Endothelial cell of umbilical vein (primary cell): ENCODE measurements at regions not wholly inside any gene's neighbourhood (a gene's known extent, or its start where the extent isn't known, plus 50 kb on each side); places are given as distances from the start of the nearest gene placed in this dataset.

Source experiments
- BruUV-seq: library from RNA; stranded (reverse); fragments of 400-500 nt; replicated peaks from 2 replicates; lab custom pipeline; 2021; lab: Mats Ljungman, UMichigan
- CTCF ChIA-PET: fragments of 300-600, 350-600 bp; sonication (Branson Sonifier 250); formaldehyde crosslinking; loops from one replicate; lab custom pipeline; 2021; ENCODE audit warnings: antibody characterized with exemption, inconsistent platforms; lab: Charles Lee
- POLR2A ChIA-PET: fragments of 300-600, 350-600 bp; sonication (Branson Sonifier 250); formaldehyde crosslinking; loops from one replicate; lab custom pipeline; 2021; ENCODE audit warnings: antibody characterized with exemption, inconsistent platforms; lab: Charles Lee
- DNase-seq: peaks from one replicate; pipeline ENCODE4 v3.0.0-alpha.2; 2011; ENCODE audit warnings: low read depth, low spot score
- FAIRE-seq: peaks from 2 replicates; lab custom pipeline; 2011; peaks lifted over from hg19 to GRCh38; lab: Jason Lieb, UNC
- H2AFZ ChIP-seq: 2 replicates; pipeline ENCODE4 v1.6.0; 2012; ENCODE audit warnings: low read depth, low read length, control low read depth, inconsistent platforms
- H3K27ac ChIP-seq: 2 replicates; pipeline ENCODE4 v1.5.1; 2011; ENCODE audit warnings: low read depth, mild to moderate bottlenecking, control low read depth, low read length, moderate library complexity; ENCODE audit not compliant: insufficient read depth
- H3K27me3 ChIP-seq, 2 experiments: 2 replicates each; pipeline versions ENCODE4 v1.6.0 to v1.6.1; 2011; ENCODE audit warnings: low read length in 2 of 2, mixed read lengths in 1 of 2; ENCODE audit not compliant: control insufficient read depth in 2 of 2, insufficient read depth in 2 of 2
- H3K36me3 ChIP-seq, 2 experiments: 2 replicates in 1 of 2; 3 replicates in 1 of 2; pipeline ENCODE4 v1.5.1; 2011; ENCODE audit warnings: low read length in 2 of 2, mild to moderate bottlenecking in 1 of 2, moderate library complexity in 1 of 2; ENCODE audit not compliant: control insufficient read depth in 2 of 2, insufficient read depth in 2 of 2; ENCODE audit errors: extremely low read depth in 1 of 2
- H3K4me1 ChIP-seq: 3 replicates; pipeline ENCODE4 v1.5.1; 2011; ENCODE audit warnings: mild to moderate bottlenecking, low read length; ENCODE audit not compliant: control insufficient read depth, insufficient read depth; ENCODE audit errors: extremely low read depth
- H3K4me2 ChIP-seq: 2 replicates; pipeline ENCODE4 v1.6.1; 2011; ENCODE audit warnings: low read length, control low read depth, mixed read lengths; ENCODE audit not compliant: insufficient read depth
- H3K4me3 ChIP-seq, 3 experiments: fragments of 200-600 bp in 1 of 3; sonication (generic), shearing (Covaris generic) in 1 of 3; replicated peaks in 1 of 3; 2 replicates each; pipeline ENCODE4 v1.5.1; 2011 to 2016; ENCODE audit warnings: control low read depth in 3 of 3, low read length in 3 of 3, mild to moderate bottlenecking in 2 of 3, inconsistent platforms in 1 of 3, low read depth in 1 of 3, moderate library complexity in 1 of 3; ENCODE audit not compliant: insufficient read depth in 1 of 3
- H3K79me2 ChIP-seq: 2 replicates; pipeline ENCODE4 v1.6.0; 2012; ENCODE audit warnings: low read length, inconsistent platforms; ENCODE audit not compliant: control insufficient read depth, insufficient read depth
- H3K9ac ChIP-seq: replicated peaks from 2 replicates; pipeline ENCODE3; 2011; ENCODE audit warnings: low read length, control low read depth; ENCODE audit not compliant: insufficient read depth; ENCODE audit errors: extremely low read depth
- H3K9me1 ChIP-seq: replicated peaks from 3 replicates; pipeline ENCODE4 v1.6.0; 2011; ENCODE audit warnings: mild to moderate bottlenecking, low read length; ENCODE audit not compliant: control insufficient read depth, insufficient read depth; ENCODE audit errors: extremely low read depth
- H3K9me3 ChIP-seq: replicated peaks from 2 replicates; pipeline ENCODE4 v1.5.1; 2012; ENCODE audit warnings: low read length, inconsistent platforms; ENCODE audit not compliant: control insufficient read depth, insufficient read depth
- H4K20me1 ChIP-seq: replicated peaks from 2 replicates; pipeline ENCODE3; 2011; ENCODE audit warnings: mild to moderate bottlenecking, low read length; ENCODE audit not compliant: control insufficient read depth, insufficient read depth; ENCODE audit errors: extremely low read depth
- CTCF ChIP-seq, 2 donors: IDR thresholded peaks; 1 replicate in 1 of 2; 2 replicates in 1 of 2; pipeline ENCODE4 v1.5.1; 2011; ENCODE audit warnings: low read length in 2 of 2, mild to moderate bottlenecking in 2 of 2, moderate library complexity in 2 of 2, control low read depth in 1 of 2, inconsistent platforms in 1 of 2, low read depth in 1 of 2; ENCODE audit not compliant: insufficient read depth in 1 of 2; ENCODE audit errors: extremely low read depth in 1 of 2
- EZH2 ChIP-seq: IDR thresholded peaks from 2 replicates; pipeline ENCODE4 v1.6.1; 2012; ENCODE audit warnings: borderline replicate concordance, low read depth, mild to moderate bottlenecking, moderate library complexity, low read length, inconsistent platforms; ENCODE audit not compliant: severe bottlenecking
- FOS ChIP-seq: IDR thresholded peaks from 2 replicates; pipeline ENCODE4 v1.6.1; 2011; ENCODE audit warnings: mild to moderate bottlenecking, low read length, moderate library complexity, borderline replicate concordance; ENCODE audit not compliant: insufficient read depth
- GATA2 ChIP-seq: IDR thresholded peaks from 2 replicates; pipeline ENCODE4 v1.7.0; 2011; ENCODE audit warnings: low read depth, mild to moderate bottlenecking, moderate library complexity, mixed read lengths, low read length; ENCODE audit not compliant: insufficient read length, insufficient read depth
- JUN ChIP-seq: IDR thresholded peaks from 2 replicates; pipeline ENCODE4 v1.6.1; 2011; ENCODE audit warnings: borderline replicate concordance, low read depth; ENCODE audit not compliant: insufficient read length, insufficient read depth
- MAX ChIP-seq: IDR thresholded peaks from 2 replicates; pipeline ENCODE4 v1.6.1; 2011; ENCODE audit not compliant: insufficient read depth, insufficient read length
- MYC ChIP-seq: IDR thresholded peaks from one replicate; pipeline ENCODE4 v1.6.1; 2011; ENCODE audit warnings: mild to moderate bottlenecking, low read depth, low read length
- POLR2A ChIP-seq: IDR thresholded peaks from 2 replicates; pipeline ENCODE4 v1.6.1; 2012; ENCODE audit warnings: low read depth, mild to moderate bottlenecking, control low read depth, low read length
- POLR2AphosphoS5 ChIP-seq: IDR thresholded peaks from 2 replicates; pipeline ENCODE4 v1.6.1; 2012; ENCODE audit warnings: low read depth, mild to moderate bottlenecking, control low read depth, low read length, moderate library complexity; ENCODE audit not compliant: insufficient read depth
- dilution Hi-C: fragments of 300-500 bp; cut with MboI; formaldehyde crosslinking; loops from one replicate; pipeline ENCODE4 v1.15.0; 2019; ENCODE audit warnings: low sequenced_read_pairs; ENCODE audit not compliant: extremely low pct_ligation_motif_present
- intact Hi-C: fragments of 100-400 bp; cut with micrococcal nuclease; formaldehyde crosslinking; loops from one replicate; pipeline ENCODE4 v1.10.0; 2022

GRCh38 chr9:102185962-102186361, 447.5 kb upstream of the GRIN3A start:
- Histone ChIP-seq H3K9ac (no peak overlapping the region), H3K4me3 (no peak overlapping the region), H3K79me2 (no peaks in the 10 kb centered on the region), H3K9me1 (no peaks in the 10 kb centered on the region), H3K27me3 (no peaks in the 10 kb centered on the region), H4K20me1 (no peaks in the 10 kb centered on the region), H3K36me3 (no peaks in the 10 kb centered on the region), H3K4me1 (no peaks in the 10 kb centered on the region), H2AFZ (no peak overlapping the region), H3K9me3 (no peaks in the 10 kb centered on the region), H3K27ac (no peak overlapping the region), H3K4me2 (no peak overlapping the region)
- TF ChIP-seq POLR2A (no peak), MYC (no peak), MAX (no peak), EZH2 (no peak), POLR2AphosphoS5 (no peak), CTCF (IDR thresholded peaks at IDR 0.05; ENCODE audit: extremely low read depth in 1 of 2, insufficient read depth in 1 of 2, low read depth in 1 of 2, low read length in 2 of 2) (no peak), GATA2 (no peak), JUN (no peak), FOS (no peak)
- dilution Hi-C loops = no loop called here
- FAIRE-seq (no peak), DNase-seq (no peak)
- intact Hi-C loops = no loop called here
- ChIA-PET POLR2A (no interaction called here), CTCF (no interaction called here)
- BruUV-seq = no TSS peak
